Left renal pelvis (tissue), 4 donors: ENCODE measurements at regions not wholly inside any gene's neighbourhood (a gene's known extent, or its start where the extent isn't known, plus 50 kb on each side); places are given as distances from the start of the nearest gene placed in this dataset.
"Not testable (repeated sequence)": the region's sequence is repeated elsewhere in the genome, so short reads cannot be mapped to it uniquely, and the experiment has no call there.

Experiments
- DNase-seq, 4 donors: peaks; one replicate each; pipeline ENCODE4 v3.0.0-alpha.2; 2013; ENCODE audit warnings: low read depth in 4 of 4, low spot score in 3 of 4

DNA sequence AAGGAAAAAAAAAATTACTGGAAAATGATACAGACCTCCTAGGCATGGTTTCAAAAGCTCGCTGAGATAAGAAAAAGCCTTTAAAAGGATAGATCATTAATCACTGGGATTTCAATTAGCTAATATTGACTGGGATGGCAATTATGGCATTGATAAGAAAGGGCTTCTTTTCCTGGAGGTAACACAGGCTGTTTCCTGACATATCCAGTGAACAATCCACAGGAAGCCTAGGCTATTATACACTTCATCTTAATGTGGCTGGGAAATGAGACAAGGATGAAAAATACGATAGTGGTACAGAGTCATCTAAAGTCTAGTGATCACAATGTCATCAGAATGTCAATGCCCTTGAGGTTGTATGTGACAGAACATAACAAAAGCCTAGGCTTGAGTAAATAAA, 1579.3 kb downstream of the C4orf33 start:
- no peak for DNase-seq

DNA sequence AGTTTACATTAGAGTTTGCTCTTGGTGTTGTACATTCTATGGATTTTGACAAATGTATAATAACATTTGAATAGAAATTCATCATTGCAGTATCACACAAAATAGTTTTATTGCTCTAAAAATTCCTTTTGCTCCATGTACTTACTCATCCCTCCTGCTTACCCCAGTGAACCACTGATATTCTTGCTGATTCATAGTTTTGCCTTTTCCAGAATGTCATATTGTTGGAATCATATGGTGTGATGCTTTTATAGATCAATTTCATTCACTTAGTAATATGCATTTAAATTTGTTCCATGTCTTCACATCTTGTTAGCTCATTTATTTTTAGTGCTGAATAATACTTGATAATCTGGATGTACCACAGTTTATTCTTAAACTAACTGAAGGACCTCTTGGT, 1593.2 kb downstream of the C4orf33 start:
- DNase-seq, result no peak

DNA sequence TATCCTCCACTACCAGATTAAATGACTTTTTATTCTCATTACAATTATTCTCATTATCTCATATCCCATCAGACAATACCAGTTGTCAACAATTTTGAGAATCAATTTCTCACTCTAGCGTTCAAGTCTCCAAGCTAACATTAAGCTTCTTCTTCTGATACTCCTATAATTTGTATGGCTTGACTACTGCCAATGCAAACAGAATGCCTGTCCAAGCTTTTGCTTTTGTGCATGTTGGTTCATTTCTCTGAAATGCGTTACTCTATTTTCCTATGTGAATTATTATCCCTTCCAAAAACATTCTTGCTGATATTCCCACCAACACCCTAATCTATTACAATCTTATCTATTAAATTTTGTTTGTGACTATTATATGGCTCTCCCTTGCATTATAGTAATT, 1602.3 kb downstream of the C4orf33 start:
- no peak for DNase-seq

DNA sequence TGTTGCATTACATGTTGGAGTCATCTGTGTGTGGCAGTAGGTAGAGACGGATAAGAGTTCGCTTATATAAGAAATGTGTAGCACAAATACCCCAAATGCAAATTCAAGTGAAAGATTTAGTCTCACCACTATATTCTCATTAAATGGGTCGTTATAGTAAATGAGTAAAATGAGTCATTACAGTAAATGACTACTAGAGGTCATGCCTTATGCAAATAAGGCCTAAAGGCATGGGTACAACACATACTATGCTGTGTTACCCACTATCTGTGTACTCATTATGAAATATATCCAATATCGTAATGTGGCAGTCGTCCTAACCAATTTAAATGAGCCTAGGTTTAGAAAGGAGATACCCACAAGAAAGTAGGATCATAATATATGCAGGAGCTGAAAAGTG, 1603.1 kb downstream of the C4orf33 start:
- DNase-seq, result no peak

DNA sequence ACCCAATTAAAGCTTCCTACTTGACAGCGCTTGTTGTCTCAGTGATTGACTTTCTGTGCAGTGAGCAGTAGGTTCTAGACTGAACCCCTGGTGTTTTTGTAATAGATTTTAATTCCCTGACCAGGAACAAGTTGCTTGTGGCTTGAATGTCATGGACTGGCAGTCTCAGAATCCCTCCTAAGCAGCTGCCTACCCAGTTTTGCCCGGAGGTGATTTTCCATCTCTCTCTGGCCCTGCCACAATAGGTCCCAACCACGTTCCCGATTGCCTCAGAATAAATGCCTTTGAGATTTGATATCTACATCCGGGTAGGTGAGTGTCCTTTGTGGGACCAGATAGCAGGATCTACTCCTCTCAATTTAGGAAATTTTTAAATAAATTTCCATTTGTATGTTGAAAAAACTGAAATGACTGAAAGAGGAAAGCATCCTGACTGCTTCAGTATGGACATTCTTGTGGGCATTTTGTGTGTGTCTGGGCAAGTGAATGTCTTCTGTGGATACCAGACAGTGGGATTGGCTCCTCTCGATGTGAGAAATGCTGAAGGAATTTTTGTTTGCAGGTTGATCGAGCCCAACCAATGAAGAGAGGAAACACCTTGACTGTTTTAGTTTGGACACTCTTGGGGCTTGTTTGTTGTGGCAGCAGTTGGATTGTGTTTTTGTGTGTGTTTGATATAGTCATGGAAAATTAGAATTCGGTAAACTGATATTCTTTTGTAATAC, 1607.4 kb downstream of the C4orf33 start:
- DNase-seq, result no peak

DNA sequence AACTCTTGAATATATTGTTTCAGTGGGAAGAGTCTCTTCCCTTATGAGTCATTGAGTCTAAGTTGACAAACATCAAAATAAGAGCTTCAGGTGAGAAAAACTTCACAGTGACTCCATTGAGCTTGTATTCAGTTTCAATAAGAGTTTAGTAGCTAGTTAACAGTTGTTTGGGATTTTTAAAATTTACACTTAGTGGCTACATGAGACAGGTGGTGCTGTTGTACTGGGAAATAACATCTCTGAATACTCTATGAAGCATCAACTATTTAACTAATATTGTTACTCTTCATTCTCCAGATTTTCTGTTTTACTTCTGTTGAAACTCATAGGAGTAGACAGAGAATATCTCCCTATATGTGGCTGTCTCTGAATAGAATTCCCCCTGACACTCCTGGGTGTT, 1609.1 kb downstream of the C4orf33 start:
- DNase-seq, result no peak

DNA sequence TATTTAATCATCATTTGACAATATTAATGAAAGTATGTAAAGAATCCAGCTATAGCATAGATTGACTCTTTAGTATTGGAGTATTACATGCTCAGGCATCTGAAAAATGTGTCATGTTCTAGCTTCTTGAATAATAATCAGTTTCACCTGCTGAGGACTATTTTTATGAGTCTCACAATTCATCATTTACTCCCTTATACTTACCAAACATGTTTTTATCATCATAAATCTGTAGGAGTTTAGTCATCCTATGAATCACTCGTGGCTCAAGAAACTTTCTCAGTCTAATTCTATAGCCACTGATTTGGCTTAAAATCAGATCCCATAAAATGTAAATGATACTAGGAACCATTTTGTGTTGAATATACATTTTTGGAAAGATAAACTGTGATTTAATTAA, 1616.1 kb downstream of the C4orf33 start:
- no peak for DNase-seq

DNA sequence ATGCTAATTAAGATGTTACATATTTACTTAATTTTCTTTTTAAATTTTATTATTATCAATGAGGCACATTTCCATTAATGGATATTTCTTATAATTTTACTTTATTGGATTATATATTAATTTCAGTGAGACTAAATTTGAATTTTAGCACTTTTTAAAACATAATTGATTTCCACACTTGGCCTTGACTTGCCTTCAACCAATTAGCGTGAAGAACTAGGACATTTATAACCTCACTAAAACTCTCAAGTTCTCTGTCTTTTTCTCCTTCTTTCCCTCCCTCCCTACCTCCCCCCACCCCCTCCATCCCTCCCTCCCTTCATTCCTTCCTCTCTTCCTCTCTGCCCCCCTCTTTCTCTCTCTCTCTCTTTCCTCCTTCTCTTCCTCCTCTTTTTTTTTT, 1618.1 kb downstream of the C4orf33 start:
- no peak for DNase-seq

DNA sequence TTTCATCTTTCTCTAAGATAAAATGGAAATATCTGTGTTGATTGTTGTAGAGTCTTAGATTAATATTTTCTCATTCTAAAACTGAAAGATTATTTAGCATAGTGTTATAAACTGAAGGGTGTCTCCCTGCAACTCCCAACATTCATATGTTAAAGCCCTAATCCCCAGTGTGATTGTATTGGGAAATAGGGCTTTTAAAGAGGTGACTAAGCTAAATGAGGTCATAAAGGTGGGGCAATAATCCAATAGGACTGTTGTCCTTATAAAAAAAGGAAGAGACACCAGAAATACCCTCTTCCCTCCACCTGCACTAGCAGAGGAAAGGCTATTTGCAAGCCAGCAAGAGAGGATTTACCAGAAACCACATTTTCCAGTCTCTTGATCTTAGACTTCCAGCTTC, 1626.4 kb downstream of the C4orf33 start:
- no peak for DNase-seq

DNA sequence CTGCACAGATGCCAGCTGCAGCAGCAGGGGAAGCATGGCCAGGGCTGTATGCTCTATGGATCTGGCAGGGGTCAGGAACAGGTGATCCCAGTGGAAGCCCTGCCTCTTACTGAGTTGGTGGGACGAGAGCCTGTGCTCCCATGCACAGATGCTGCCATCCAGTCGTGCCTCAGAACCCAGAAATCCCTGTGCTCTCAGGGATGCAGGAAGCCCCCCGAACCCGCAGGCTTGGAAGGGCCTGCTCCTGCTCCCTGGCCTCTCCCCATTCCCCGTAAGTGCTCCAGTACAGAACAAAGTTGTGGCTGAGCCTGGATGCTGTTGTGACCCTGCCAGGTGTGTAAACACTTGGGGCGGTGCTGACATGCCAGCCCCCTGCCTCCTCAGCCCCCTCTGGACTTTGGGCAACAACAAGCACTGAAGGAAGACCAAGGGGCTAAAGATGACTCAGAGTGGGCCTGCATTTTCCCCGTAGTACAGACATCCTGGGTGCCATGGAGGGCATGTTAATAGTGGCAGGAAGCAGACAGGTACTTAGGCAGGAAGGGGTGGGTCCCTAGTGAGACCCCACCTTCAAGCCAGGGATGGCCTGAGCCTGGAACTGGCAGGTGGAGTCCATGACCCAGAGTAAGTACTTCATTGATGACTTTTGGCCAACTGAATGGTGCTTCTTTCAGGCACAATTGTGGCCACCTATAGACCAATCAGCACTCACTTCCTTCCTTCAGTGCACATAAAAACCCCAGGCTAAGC, 1640.7 kb downstream of the C4orf33 start:
- no peak for DNase-seq

DNA sequence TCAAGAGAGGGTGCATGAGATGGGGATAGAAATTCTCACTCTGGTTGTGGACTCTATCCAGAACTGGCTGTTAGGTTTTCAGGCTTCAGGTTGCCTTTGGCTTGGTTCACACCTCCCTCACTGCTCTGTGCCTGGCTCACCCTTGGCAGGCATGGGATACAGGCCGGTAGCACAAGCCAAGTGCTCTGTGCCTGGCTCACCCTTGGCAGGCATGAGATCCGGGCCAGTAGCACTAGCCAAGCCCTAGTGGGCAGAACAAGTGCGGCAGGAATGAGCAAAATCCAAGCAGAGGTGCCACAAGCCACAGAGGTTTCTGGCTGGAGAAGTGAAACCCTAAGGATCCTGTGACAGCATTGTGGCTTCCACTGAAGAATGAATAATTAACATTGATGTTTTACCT, 1642.3 kb downstream of the C4orf33 start:
- DNase-seq, result no peak

DNA sequence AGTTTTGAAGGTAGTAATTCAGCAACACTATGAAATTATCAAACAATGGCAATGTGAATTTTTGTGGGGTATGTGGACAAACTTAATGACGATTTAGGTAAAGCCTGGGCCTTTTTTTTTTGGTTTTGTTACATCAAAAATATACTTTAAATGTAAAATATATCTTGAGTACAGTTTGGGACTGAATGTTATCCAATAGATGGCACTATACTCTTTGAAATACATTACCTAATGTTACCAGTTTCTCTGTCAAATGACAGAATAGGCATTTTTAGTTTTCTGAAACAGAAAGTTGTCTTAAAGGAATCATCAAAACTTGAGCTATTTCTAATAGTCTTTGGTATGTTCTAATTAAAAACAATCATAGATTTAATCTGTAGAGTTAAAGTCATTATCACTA, 1651.9 kb downstream of the C4orf33 start:
- DNase-seq, result no peak

DNA sequence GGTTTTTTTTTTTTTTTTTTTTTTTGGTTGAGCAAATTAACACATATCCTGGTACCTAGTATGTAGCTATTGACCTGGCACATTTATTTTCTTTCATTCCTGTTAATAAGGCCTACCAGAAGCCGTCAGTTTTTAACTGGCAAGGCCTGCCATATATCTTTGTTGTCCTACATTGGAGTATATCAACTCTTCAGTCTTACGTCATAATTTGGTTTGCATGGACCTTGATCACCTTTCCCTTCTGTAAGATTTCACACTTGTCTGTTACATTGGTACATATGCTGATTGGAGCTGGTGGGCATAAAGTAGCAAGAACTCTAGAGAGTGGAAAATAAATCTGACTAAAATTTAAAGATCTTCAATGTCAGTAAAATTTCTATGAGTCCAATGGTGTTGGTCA, 1658.0 kb downstream of the C4orf33 start:
- DNase-seq, result no peak

DNA sequence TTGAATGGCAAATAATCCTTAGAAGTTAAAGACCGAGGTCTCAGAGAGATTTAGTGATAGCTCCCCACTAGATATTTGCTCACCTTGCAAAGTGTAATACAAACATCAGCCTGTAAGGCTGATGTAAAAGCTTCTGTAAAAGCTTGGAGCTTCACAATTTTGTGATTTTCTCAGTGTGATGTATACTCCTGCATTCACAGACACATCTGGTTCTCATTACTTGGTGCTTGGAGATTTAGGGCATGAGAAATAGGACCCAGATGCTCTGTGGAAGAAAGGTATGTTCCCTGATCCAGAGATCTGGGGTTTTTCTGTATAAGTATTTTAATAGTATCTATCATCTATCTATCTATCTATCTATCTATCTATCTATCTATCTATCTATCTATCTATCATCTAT, 1664.3 kb downstream of the C4orf33 start:
- no peak for DNase-seq

DNA sequence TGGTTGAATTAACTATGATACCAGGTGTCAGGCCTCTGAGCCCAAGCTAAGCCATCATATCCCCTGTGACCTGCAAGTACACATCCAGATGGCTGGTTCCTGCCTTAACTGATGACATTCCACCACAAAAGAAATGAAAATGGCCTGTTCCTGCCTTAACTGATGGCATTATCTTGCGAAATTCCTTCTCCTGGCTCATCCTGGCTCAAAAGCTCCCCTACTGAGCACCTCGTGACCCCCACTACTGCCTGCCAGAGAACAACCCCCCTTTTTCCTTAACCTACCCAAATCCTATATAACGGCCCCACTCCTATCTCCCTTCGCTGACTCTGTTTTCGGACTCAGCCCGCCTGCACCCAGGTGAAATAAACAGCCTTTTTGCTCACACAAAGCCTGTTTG, 1671.4 kb downstream of the C4orf33 start:
- DNase-seq, result not testable (repeated sequence)

DNA sequence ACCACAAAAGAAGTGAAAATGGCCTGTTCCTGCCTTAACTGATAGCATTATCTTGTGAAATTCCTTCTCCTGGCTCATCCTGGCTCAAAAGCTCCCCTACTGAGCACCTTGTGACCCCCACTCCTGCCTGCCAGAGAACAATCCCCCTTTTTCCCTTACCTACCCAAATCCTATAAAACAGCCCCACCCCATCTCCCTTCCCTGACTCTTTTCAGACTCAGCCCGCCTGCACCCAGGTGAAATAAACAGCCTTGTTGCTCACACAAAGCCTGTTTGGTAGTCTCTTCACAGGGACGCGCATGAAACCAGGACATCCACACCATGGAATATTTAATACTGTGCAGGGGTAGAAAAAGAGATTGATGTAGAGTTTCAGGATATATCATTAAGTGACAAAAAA, 1677.0 kb downstream of the C4orf33 start:
- not testable (repeated sequence) for DNase-seq

DNA sequence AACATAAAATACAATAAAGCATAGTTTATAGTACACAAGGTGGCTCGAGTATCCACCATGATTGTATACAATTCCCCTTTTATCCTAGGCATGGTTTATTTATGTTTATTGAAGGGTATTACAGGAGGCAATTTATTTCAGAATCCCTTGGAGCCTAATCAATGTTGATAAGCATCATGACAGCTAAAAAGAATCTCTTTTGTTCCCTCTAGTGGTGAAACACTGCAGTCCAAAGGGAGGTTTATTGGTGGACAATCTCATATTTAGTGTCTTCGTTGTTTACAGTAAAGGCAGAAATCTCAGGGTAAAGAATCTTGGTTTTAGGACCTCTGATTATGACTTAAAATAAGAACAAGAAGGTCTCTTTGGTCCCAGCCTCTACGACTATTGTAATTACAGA, 1712.5 kb downstream of the C4orf33 start:
- DNase-seq, result no peak

DNA sequence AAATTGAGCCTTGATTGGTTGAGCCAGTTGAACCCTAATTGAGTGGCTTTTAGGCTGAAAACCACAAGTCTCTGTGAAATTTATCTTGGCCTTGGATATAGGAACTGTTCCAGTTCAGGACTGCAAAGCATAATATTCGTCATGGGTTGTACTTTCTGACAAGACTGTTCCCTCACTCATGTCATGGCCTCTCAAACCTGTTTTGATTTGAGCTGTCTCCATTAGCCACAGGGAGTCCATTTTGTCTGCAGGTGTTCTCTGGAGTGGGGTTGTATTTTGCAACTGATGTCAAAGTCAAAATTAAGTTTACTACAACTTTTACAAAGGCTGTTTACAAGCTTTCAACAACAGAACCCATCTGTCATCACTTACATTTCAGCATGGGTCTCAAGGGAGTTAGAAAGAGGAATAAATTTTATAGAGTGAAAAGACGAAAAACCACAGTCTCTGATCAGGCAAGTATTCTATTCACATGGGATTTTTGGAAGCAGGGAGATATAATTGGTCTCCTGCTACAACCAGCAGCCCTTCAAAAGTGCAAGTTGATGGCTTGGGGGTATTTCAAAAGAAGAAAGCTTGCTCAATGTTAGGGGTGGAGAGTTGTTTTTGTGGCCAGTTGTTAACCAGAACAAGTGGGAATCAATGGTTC, 1716.3 kb downstream of the C4orf33 start:
- no peak for DNase-seq

DNA sequence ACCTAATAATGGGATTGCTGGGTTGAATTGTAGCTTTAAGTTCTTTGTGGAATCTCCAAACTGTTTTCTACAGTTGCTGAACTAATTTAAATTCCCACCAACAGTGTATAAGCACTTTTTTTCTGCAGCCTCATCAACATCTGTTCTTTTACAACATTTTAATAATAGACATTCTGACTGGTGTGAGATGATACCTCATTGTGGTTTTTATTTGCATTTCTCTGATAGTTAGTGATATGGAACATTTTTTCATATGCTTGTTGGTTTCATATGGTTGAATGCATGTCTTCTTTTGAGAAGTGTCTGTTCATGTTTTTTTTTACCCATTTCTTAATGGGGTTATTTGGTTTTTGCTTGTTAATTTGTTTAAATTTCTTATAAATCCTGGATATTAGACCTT, 1718.9 kb downstream of the C4orf33 start:
- DNase-seq, result no peak

DNA sequence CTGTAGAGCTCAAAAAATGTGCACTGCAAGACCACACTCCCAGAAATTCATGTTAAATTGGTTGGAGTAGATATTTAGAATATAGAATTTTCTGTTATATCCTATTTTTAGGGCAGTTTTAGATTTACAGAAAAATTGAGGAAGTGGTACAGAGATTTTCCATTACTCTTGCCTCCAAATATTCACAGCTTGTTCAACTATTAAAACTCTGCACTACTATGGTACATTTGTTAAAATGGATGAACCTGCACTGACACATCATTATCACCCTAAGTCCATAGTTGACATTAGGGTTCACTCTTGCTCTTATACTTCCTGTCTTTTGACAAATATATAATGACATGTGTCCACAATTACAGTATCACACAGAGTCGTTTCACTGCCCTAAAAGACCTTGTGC, 1724.5 kb downstream of the C4orf33 start:
- no peak for DNase-seq

DNA sequence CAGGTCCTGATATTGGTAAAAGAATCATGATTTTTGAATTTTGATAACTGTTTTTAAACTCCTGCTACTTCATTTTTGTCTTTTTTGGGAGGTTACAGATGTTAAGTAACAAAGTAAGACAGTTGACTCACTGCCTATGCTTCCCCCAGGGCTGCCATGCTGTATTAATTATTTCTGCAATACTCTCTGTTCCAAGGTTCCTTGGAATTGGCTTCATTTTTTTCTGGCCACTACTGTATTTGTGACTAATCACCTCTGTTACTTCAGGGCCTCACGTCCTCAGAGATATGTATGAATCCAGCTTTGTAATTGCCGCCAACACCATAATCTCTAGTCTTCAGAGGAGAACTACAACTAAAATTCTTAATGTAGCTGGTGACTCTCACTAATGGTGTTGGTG, 1729.3 kb downstream of the C4orf33 start:
- no peak for DNase-seq

DNA sequence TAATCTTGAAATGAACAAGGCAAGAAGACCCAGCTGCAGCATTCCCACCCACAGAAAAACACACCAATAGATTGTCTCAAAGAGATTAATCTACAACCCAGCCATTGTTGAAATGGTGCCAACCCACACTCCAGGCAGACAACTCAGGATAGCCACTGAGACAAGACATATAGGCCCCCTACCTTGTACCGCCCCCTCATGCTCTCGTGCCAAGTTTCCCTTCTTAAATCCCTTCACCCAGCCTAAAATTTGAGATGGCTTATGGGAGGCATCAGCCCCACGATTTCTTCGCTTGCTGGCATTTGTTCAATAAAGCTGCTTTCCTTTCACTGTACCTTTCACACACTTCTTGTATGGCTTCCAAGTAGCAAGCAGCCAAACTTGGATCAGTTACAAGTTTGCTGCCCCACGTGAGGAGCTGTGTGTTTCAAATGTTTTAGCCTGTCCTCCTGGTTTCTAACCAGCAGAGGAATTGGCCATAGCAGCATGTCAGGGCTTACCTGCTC, 1754.1 kb downstream of the C4orf33 start:
- peak in 2 of 4 donors; percentile 3 to 5 for DNase-seq
